ENCODE measurements at regions not wholly inside any gene's neighbourhood (a gene's known extent, or its start where the extent isn't known, plus 50 kb on each side); places are given as distances from the start of the nearest gene placed in this dataset.

DNA sequence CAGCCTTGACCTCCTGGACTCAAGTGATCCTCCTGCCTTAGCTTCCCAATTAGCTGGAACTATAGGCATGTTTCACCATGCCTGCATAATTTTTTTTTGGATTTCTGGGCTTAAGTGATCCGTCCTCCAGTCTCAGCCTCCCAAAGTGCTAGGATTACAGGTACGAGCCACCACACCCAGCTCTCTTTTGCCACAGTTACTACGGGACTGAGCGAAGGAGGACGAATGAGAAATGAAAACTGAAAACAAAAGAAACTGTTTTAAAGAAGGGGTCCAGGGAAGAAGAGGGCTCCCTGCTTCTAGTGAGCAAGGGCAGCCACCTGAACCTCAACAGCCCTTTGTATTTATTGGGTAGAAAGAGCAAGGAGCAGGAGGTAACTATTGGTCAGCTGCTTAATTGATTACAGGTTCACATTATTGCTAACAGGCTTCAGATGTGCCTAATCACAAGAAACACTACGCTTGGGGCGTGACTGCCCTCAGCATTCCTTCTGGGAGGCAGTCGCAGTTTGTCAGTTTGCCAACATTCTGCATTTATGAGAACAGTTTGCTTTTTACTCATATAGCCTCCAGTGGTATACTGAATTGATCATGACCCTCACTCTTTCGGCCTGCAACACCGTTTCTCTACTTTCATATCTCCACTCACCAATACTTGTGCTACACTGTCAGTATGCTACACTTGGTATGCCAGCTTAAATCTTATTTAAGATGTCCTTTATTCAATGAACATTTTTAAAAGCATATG is 676.8 kb downstream of the DNAJB9 start:
- no peak for FAIRE-seq
- Histone ChIP-seq H3K9ac (ENCODE audit: control insufficient read depth, insufficient read depth, low read length) (no peak overlapping the region), H3K4me3 (no peak overlapping the region), H3K27ac (ENCODE audit: control insufficient read depth, insufficient read depth) (no peak overlapping the region), H3K4me2 (ENCODE audit: control insufficient read depth, insufficient read depth) (no peak overlapping the region), H3K79me2 (ENCODE audit: control insufficient read depth, insufficient read depth, low read length) (no peaks in the 10 kb centered on the region), H3K27me3 (replicated peaks in 1 of 2; ENCODE audit: control insufficient read depth in 2 of 2, insufficient read depth in 2 of 2, low read length in 1 of 2) (no peaks in the 10 kb centered on the region), H2AFZ (ENCODE audit: control insufficient read depth, low read depth, low read length) (no peak overlapping the region), H3K9me3 (replicated peaks; ENCODE audit: control insufficient read depth, insufficient read depth, low read length) (no peaks in the 10 kb centered on the region), H3K4me1 (ENCODE audit: control insufficient read depth, insufficient read depth, low read length) (no peaks in the 10 kb centered on the region), H3K36me3 (ENCODE audit: control insufficient read depth in 2 of 2, insufficient read depth in 2 of 2, low read length in 1 of 2) (no peaks in the 10 kb centered on the region), H4K20me1 (ENCODE audit: control insufficient read depth, insufficient read depth) (no peaks in the 10 kb centered on the region)
- 18% methylated on average over 10 of the region's 10 CpGs for WGBS (ENCODE audit: insufficient coverage, insufficient replicate concordance, low lambda C conversion rate, missing lambda C conversion rate)
- ChIA-PET CTCF (interaction anchor here (0.9 kb wide), 1 partner anchor 12 kb away, joined by 4 read pairs; no protein-coding TSS in a partner anchor), SMC1A (ENCODE audit: uncharacterized antibody, unreplicated experiment) (interaction anchor here (1.2 kb wide), 1 partner anchor 13 kb away, joined by 4 read pairs; no protein-coding TSS in a partner anchor), POLR2A (no interaction called here), RAD21 (ENCODE audit: unreplicated experiment) (no interaction called here)
- BruUV-seq (replicated peaks), result no TSS peak
- DNase-seq (ENCODE audit: low read depth, low spot score), result no peak
- TF ChIP-seq YY1 (IDR thresholded peaks at IDR 0.05; ENCODE audit: low read depth, low read length) (no peak), CBX5 (IDR thresholded peaks at IDR 0.05; ENCODE audit: low read depth) (no peak), NRF1 (conservative IDR thresholded peaks at IDR 0.05; ENCODE audit: low read depth, low read length) (no peak), ZZZ3 (IDR thresholded peaks at IDR 0.05; ENCODE audit: control insufficient read depth, insufficient read length, low read depth) (no peak), ASH2L (IDR thresholded peaks at IDR 0.05; ENCODE audit: borderline replicate concordance, low read depth) (no peak), SREBF1 (IDR thresholded peaks at IDR 0.05; ENCODE audit: low read length) (no peak)
- TF ChIP-seq, protein P1, sequence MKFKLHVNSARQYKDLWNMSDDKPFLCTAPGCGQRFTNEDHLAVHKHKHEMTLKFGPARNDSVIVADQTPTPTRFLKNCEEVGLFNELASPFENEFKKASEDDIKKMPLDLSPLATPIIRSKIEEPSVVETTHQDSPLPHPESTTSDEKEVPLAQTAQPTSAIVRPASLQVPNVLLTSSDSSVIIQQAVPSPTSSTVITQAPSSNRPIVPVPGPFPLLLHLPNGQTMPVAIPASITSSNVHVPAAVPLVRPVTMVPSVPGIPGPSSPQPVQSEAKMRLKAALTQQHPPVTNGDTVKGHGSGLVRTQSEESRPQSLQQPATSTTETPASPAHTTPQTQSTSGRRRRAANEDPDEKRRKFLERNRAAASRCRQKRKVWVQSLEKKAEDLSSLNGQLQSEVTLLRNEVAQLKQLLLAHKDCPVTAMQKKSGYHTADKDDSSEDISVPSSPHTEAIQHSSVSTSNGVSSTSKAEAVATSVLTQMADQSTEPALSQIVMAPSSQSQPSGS (IDR thresholded peaks at IDR 0.05; ENCODE audit: low read length), result no peak
- intact Hi-C loops (cut with micrococcal nuclease; ENCODE audit: unreplicated experiment) (no loop called here), in situ Hi-C loops (cut with MboI) (no loop called here)
- ATAC-seq, result no peak
